K562 (cell line): ENCODE measurements at regions not wholly inside any gene's neighbourhood (a gene's known extent, or its start where the extent isn't known, plus 50 kb on each side); places are given as distances from the start of the nearest gene placed in this dataset.
A peak's percentile ranks its signal among the peaks of the same experiment; 100 is the strongest.

ENCODE experiments used
- ATAC-seq: fragments of 200-7000 bp; cut with Tn5 transposase; 3 replicates; pipeline ENCODE4 v1.9.1; 2020; ENCODE audit warnings: moderate library complexity
- BruUV-seq: library from RNA; stranded (reverse); fragments of 400-500 nt; replicated peaks from 2 replicates; lab custom pipeline; 2021; lab: Mats Ljungman, UMichigan
- CTCF ChIA-PET: fragments of 300-600 bp; formaldehyde crosslinking; extraction: SDS; loops from one replicate; lab custom pipeline; 2021; ENCODE audit warnings: low intra/inter-chr PET ratio; lab: Yijun Ruan, JAX
- POLR2A ChIA-PET: fragments of 300-600, 350-650 bp; sonication (Branson Sonifier 250); formaldehyde crosslinking; extraction: SDS; loops from one replicate; lab custom pipeline; 2021; ENCODE audit warnings: antibody characterized with exemption, inconsistent platforms; lab: Yijun Ruan, JAX
- DNase-seq, 4 experiments: peaks; one replicate each; pipeline versions ENCODE4 v3.0.0 to v3.0.0-alpha.2; 2011 to 2018; ENCODE audit warnings: low spot score in 3 of 4, mixed read lengths in 3 of 4; ENCODE audit errors: extremely low read depth in 1 of 4
- FAIRE-seq: peaks from 2 replicates; lab custom pipeline; 2011; peaks lifted over from hg19 to GRCh38; lab: Jason Lieb, UNC
- H2AFZ ChIP-seq: 2 replicates; pipeline ENCODE4 v1.6.0; 2011; ENCODE audit warnings: low read depth, low read length, control low read depth, inconsistent platforms
- H3K27ac ChIP-seq: fragments of 200-600 bp; 3 replicates; pipeline ENCODE4 v1.8.0; 2011; ENCODE audit warnings: low read depth, mild to moderate bottlenecking, control low read depth, inconsistent platforms, low read length, moderate library complexity, mixed read lengths; ENCODE audit errors: extremely low read depth
- H3K27me3 ChIP-seq, 2 experiments: fragments of 300-600 bp in 1 of 2; 2 replicates in 1 of 2; 3 replicates in 1 of 2; pipeline versions ENCODE4 v1.6.0 to v1.8.0; 2011; ENCODE audit warnings: inconsistent platforms in 2 of 2, low read length in 2 of 2, mild to moderate bottlenecking in 1 of 2, mixed read lengths in 1 of 2, moderate library complexity in 1 of 2; ENCODE audit not compliant: control insufficient read depth in 2 of 2, insufficient read depth in 2 of 2
- H3K36me3 ChIP-seq: fragments of 300-600 bp; 3 replicates; pipeline ENCODE4 v1.8.0; 2011; ENCODE audit warnings: mild to moderate bottlenecking, low read length, inconsistent platforms; ENCODE audit not compliant: control insufficient read depth, insufficient read depth
- H3K4me1 ChIP-seq, 2 experiments: fragments of 200-600 bp in 1 of 2; replicated peaks in 1 of 2; 2 replicates in 1 of 2; 3 replicates in 1 of 2; pipeline versions ENCODE4 v1.5.1 to v1.8.0; 2011; ENCODE audit warnings: inconsistent platforms in 2 of 2, low read length in 2 of 2, mild to moderate bottlenecking in 1 of 2, mixed read lengths in 1 of 2, moderate library complexity in 1 of 2; ENCODE audit not compliant: control insufficient read depth in 2 of 2, insufficient read depth in 2 of 2
- H3K4me2 ChIP-seq: 2 replicates; pipeline ENCODE4 v1.6.1; 2011; ENCODE audit warnings: low read length, control low read depth, inconsistent platforms, mixed read lengths; ENCODE audit not compliant: insufficient read depth
- H3K4me3 ChIP-seq: fragments of 200-600 bp; sonication (generic), shearing (Covaris generic); 2 replicates; pipeline ENCODE4 v1.5.1; 2016; ENCODE audit warnings: control low read depth, inconsistent platforms
- H3K79me2 ChIP-seq: fragments of 200-600 bp; 3 replicates; pipeline ENCODE4 v1.8.0; 2011; ENCODE audit warnings: low read length, inconsistent platforms; ENCODE audit not compliant: control insufficient read depth, insufficient read depth
- H3K9ac ChIP-seq, 2 experiments: 2 replicates each; pipeline versions ENCODE4 v1.6.0 to v1.6.1; 2011; ENCODE audit warnings: low read depth in 2 of 2, low read length in 2 of 2, control low read depth in 1 of 2, inconsistent platforms in 1 of 2, mild to moderate bottlenecking in 1 of 2, mixed read lengths in 1 of 2; ENCODE audit not compliant: insufficient read depth in 1 of 2
- H3K9me1 ChIP-seq: one replicate; pipeline ENCODE4 v1.6.0; 2011; ENCODE audit warnings: inconsistent platforms, mild to moderate bottlenecking, low read length, moderate library complexity; ENCODE audit not compliant: control insufficient read depth, insufficient read depth
- H3K9me3 ChIP-seq: replicated peaks from 2 replicates; pipeline ENCODE4 v1.5.1; 2011; ENCODE audit warnings: low read depth, low read length, inconsistent platforms; ENCODE audit not compliant: control insufficient read depth, insufficient read depth
- H4K20me1 ChIP-seq: replicated peaks from 2 replicates; pipeline ENCODE4 v1.6.1; 2011; ENCODE audit warnings: low read length, inconsistent platforms, mixed read lengths; ENCODE audit not compliant: control insufficient read depth, insufficient read depth
- NCOA2 ChIP-seq, 2 experiments: fragments of 450-650 bp; IDR thresholded peaks; 2 replicates each; pipeline ENCODE4 v1.6.1; 2018; ENCODE audit warnings: mild to moderate bottlenecking in 2 of 2, moderate library complexity in 1 of 2; ENCODE audit not compliant: partially characterized antibody in 2 of 2
- PHF21A ChIP-seq: fragments of 450-650 bp; IDR thresholded peaks from 2 replicates; pipeline ENCODE4 v1.6.1; 2017; ENCODE audit warnings: low read depth, borderline replicate concordance
- SMARCA4 ChIP-seq: fragments of 450-650 bp; IDR thresholded peaks from 2 replicates; pipeline ENCODE4 v1.6.1; 2016
- SP2 ChIP-seq: IDR thresholded peaks from 2 replicates; pipeline ENCODE4 v1.6.1; 2011; ENCODE audit warnings: mild to moderate bottlenecking, low read depth, low read length, moderate library complexity; ENCODE audit not compliant: poor library complexity, severe bottlenecking; ENCODE audit errors: extremely low read depth
- SRF ChIP-seq, 2 experiments: fragments of 250-450, 450-650 bp in 1 of 2; sonication (Bioruptor Pico) in 1 of 2; sonication (generic) in 1 of 2; formaldehyde crosslinking; IDR thresholded peaks; 2 replicates each; pipeline versions ENCODE4 v1.5.0 to v1.5.1; 2020 to 2022; ENCODE audit warnings: mild to moderate bottlenecking in 1 of 2, missing genetic modification reagents in 1 of 2
- THAP7 ChIP-seq: fragments of 250-450 bp; sonication (Bioruptor Pico); IDR thresholded peaks from 2 replicates; pipeline ENCODE4 v1.5.0; 2021
- ZNF592 ChIP-seq: fragments of 450-650 bp; IDR thresholded peaks from 2 replicates; pipeline ENCODE4 v1.6.1; 2017; ENCODE audit warnings: antibody characterized with exemption, mild to moderate bottlenecking
- WGBS: fragments of 100-300 bp; shearing (Covaris generic); methylation state at CpG from one replicate; pipeline ENCODE4 v1.1.6; 2016; ENCODE audit warnings: low coverage, mixed read lengths; ENCODE audit not compliant: insufficient coverage; ENCODE audit errors: missing lambda C conversion rate; 5-methylcytosine and 5-hydroxymethylcytosine counted together
- in situ Hi-C: fragments of 300-500 bp; cut with MboI; formaldehyde crosslinking; loops from 4 replicates; pipeline ENCODE4 v1.15.0; 2018; ENCODE audit warnings: inconsistent platforms, mixed read lengths
- intact Hi-C: fragments of 100-400 bp; cut with micrococcal nuclease; formaldehyde crosslinking; loops from 2 replicates; pipeline ENCODE4 v1.14.2; 2022
- TF ChIP-seq, protein P1 (sequence below): fragments of 450-650 bp; IDR thresholded peaks from 2 replicates; pipeline ENCODE4 v1.6.1; 2016

DNA sequence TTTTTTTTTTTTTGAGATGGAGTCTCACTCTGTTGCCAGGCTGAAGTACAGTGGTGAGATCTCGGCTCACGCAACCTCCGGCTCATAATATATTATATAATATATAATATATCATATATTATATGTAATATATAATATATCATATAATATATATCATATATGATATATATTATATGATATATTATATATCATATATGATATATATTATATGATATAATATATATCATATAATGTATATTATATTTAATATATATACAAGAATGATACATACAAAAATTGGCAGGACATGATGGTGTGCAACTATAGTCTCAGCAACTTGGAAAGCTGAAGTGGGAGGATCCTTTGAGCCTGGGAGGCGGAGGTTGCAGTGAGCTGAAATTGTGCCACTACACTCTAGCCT, 1725.5 kb downstream of the MRPL39 start:
- TF ChIP-seq SP2, result no peak
- no peak for TF ChIP-seq PHF21A
- TF ChIP-seq NCOA2 (IDR thresholded peaks at IDR 0.05; ENCODE audit: partially characterized antibody in 2 of 2), result peak in 1 of 2 experiments; percentile 61

DNA sequence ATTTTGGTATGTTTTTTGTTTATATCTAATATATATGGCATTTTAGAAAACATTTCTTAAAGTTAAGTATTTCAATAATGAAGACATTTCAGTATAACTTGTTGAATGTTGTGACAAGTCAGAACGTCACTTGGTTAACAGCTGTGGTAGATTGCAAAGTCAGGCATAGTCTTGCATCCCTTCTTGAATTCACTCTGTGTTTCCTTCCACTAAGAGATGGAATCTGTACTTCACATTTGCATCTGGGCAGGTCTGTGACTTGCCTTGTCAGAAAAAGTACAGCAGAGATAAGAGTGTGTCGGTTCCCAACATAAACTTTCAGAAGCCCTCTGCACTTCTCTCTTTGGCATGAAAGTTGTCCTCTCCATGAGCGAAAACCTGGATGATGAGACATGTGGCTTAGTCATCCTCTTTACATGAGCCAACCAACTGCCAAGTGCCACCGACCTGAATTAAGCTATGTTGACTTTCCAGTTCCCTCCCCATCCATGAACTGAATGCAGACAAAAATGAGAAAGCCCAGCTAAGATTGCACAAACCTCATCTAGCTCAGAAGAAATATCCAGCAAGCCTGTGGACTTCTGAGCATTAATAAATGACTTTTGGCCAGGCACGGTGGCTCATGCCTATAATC, 1730.2 kb downstream of the MRPL39 start:
- H3K27me3 ChIP-seq, result no peaks in the 10 kb centered on the region
- H3K9ac ChIP-seq, result no peak overlapping the region
- peak overlapping the region; percentile 43 for H3K4me2 ChIP-seq
- no peaks in the 10 kb centered on the region for H4K20me1 ChIP-seq
- 5% methylated on average over 5 of the region's 5 CpGs for WGBS
- H3K4me1 ChIP-seq, result no peaks in the 10 kb centered on the region; a peak in 2 of 5 replicates
- intact Hi-C loops, result no loop called here
- peak; percentile 73 for FAIRE-seq
- no peaks in the 10 kb centered on the region for H3K36me3 ChIP-seq
- no peaks in the 10 kb centered on the region for H3K9me1 ChIP-seq
- peak; percentile 85 for ATAC-seq
- POLR2A ChIA-PET, result no interaction called here
- no TSS peak for BruUV-seq
- H2AFZ ChIP-seq, result peak overlapping the region; percentile 70
- no peaks in the 10 kb centered on the region for H3K9me3 ChIP-seq
- no peak overlapping the region for H3K4me3 ChIP-seq
- peak overlapping the region; percentile 16; the same call in 1 of the 3 replicates for H3K27ac ChIP-seq
- H3K79me2 ChIP-seq, result no peaks in the 10 kb centered on the region
- CTCF ChIA-PET, result no interaction called here
- in situ Hi-C loops, result no loop called here
- DNase-seq, result peak in 1 of 4 experiments; percentile 45
- TF ChIP-seq ZNF592 (0 out of 2 replicates have a peak, but pooled peaks have one; percentile 16), SMARCA4 (0 out of 2 replicates have a peak, but pooled peaks have one; percentile 17), THAP7 (CRISPR knock-in tag) (no peak), SRF (CRISPR knock-in tag; IDR thresholded peaks at IDR 0.05) (no peak)
- TF ChIP-seq, protein P1, sequence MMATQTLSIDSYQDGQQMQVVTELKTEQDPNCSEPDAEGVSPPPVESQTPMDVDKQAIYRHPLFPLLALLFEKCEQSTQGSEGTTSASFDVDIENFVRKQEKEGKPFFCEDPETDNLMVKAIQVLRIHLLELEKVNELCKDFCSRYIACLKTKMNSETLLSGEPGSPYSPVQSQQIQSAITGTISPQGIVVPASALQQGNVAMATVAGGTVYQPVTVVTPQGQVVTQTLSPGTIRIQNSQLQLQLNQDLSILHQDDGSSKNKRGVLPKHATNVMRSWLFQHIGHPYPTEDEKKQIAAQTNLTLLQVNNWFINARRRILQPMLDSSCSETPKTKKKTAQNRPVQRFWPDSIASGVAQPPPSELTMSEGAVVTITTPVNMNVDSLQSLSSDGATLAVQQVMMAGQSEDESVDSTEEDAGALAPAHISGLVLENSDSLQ, result peak; percentile 9; the same call in 1 of the 2 replicates

More for the DNA sequence above, 1725.5 kb downstream of the MRPL39 start:
- Histone ChIP-seq H3K27me3 (no peaks in the 10 kb centered on the region), H4K20me1 (no peaks in the 10 kb centered on the region), H3K4me1 (no peaks in the 10 kb centered on the region; a peak in 2 of 5 replicates), H3K36me3 (no peaks in the 10 kb centered on the region), H3K4me3 (no peak overlapping the region), H3K79me2 (no peaks in the 10 kb centered on the region), H3K9ac (no peak overlapping the region), H3K9me1 (no peaks in the 10 kb centered on the region), H3K4me2 (no peak overlapping the region), H2AFZ (no peak overlapping the region), H3K9me3 (no peaks in the 10 kb centered on the region), H3K27ac (no peak overlapping the region)
- no peak for DNase-seq
- no TSS peak for BruUV-seq
- intact Hi-C loops, result no loop called here
- 67% methylated on average over 4 of the region's 4 CpGs for WGBS
- no peak for ATAC-seq
- in situ Hi-C loops, result no loop called here
- CTCF ChIA-PET, result no interaction called here
- POLR2A ChIA-PET, result no interaction called here
- FAIRE-seq, result no peak
